Activated CD8-positive, alpha-beta memory T cell treated with anti-CD3 and anti-CD28 coated beads for 48 hours (primary cell): ENCODE measurements at regions not wholly inside any gene's neighbourhood (a gene's known extent, or its start where the extent isn't known, plus 50 kb on each side); places are given as distances from the start of the nearest gene placed in this dataset.
"Not testable (repeated sequence)": the region's sequence is repeated elsewhere in the genome, so short reads cannot be mapped to it uniquely, and the experiment has no call there.

Experiments used
- DNase-seq, 3 experiments: peaks; one replicate each; pipeline ENCODE4 v3.0.0-alpha.2; 2020; ENCODE audit warnings: low read depth in 2 of 3, low spot score in 2 of 3

- DNase-seq, result no peak
Observed at GRCh38 chr3:21028412-21028811, 722.6 kb downstream of the ZNF385D start.

GRCh38 chr3:21024563-21024962, 726.4 kb downstream of the ZNF385D start:
- no peak for DNase-seq

GRCh38 chr3:21020681-21021080, 730.3 kb downstream of the ZNF385D start:
- DNase-seq, result no peak

- no peak for DNase-seq
Observed at GRCh38 chr3:21020043-21020442, 731.0 kb downstream of the ZNF385D start.

- no peak for DNase-seq
Observed at GRCh38 chr3:21017115-21017852, 733.7 kb downstream of the ZNF385D start.

- no peak for DNase-seq
Observed at GRCh38 chr3:21013566-21013965, 737.4 kb downstream of the ZNF385D start.

DNA sequence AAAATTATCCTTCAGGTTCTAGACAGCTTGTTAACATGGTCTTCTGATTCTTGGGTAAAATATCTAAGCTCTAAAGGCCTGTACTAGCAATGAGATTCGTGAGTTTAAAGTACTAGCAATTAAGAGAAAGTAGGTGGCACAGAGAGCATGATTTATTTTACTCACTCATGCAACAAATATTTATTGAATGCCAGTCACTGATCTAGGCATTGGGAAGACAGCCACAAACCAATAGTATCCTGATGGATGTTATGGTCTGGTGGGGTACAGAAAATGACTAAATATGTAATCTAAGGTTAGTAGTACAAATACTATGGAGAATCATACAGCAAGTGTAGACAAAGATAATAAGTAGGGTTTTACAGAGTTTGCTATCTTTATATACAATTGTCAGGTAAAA, 751.3 kb downstream of the ZNF385D start:
- DNase-seq, result no peak

- DNase-seq, result no peak
Observed at GRCh38 chr3:20997183-20997582, 753.8 kb downstream of the ZNF385D start.

GRCh38 chr3:20990896-20991295, 760.1 kb downstream of the ZNF385D start:
- no peak for DNase-seq

- not testable (repeated sequence) for DNase-seq
Observed at GRCh38 chr3:20989653-20990052, 761.4 kb downstream of the ZNF385D start.

GRCh38 chr3:20984594-20985205, 766.3 kb downstream of the ZNF385D start:
- DNase-seq, result no peak

- no peak for DNase-seq
Observed at GRCh38 chr3:20975188-20975651, 775.8 kb downstream of the ZNF385D start.

DNA sequence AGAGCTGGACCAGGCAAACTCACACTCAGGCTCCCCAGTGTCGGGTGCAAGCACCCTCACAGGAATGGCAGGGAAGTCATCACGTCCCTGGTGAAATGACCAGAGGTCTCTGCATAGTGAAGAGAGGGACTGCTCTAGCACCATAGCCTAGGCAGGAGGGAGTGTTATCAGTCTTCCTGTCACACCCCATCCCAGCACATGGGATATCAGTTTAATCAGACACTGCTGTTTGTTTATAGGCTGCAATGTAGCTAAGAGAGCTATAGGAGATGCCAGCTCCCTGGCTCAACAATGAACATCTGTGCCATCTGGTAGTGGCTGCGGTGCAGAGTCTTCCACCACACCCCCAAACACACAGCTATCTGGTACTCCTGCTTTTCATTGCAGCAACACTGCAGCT, 776.6 kb downstream of the ZNF385D start:
- no peak for DNase-seq

- DNase-seq, result not testable (repeated sequence)
Observed at GRCh38 chr3:20970807-20971206, 780.2 kb downstream of the ZNF385D start.

- DNase-seq, result not testable (repeated sequence)
Observed at GRCh38 chr3:20967485-20967884, 781.5 kb upstream of the SGO1 start.

GRCh38 chr3:20958161-20958560, 772.2 kb upstream of the SGO1 start:
- DNase-seq, result no peak

- no peak for DNase-seq
Observed at GRCh38 chr3:20945892-20946291, 759.9 kb upstream of the SGO1 start.

DNA sequence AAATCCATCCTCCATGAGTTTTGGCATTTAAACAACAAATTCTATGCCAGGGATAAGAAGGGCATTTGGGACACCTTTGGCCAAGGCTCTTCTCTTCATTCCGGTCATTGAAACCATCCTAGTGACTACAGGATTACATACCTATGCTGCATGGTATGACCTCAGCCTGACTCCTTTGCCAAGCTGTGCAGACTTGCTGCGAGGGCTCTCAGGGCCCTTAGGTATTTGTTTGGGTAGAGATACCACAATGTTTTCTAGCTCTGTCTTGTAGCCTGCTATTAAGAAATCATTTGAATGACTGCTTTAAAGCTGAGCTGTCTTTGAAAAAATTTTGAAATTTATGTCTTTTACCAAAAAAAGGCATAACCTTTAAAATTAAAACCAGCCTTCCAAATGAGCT, 749.8 kb upstream of the SGO1 start:
- no peak for DNase-seq

DNA sequence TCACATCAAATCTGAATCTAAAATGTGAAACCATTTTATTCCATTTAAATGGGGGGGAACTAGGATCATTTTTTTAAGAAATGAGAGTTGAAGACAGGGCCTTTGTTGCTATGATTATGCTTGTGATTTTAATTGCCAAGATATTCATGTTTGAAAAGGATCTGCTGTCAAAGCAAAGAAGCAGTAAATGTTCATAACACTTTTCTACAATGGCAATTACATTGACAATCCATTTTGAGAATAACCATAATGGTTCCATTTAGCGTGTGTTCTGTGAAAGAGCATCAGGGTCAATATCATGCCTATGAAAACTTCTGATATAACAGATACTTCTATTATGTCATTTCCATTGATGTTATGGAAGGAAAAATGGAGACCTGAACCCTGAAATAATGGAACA, 745.8 kb upstream of the SGO1 start:
- no peak for DNase-seq

DNA sequence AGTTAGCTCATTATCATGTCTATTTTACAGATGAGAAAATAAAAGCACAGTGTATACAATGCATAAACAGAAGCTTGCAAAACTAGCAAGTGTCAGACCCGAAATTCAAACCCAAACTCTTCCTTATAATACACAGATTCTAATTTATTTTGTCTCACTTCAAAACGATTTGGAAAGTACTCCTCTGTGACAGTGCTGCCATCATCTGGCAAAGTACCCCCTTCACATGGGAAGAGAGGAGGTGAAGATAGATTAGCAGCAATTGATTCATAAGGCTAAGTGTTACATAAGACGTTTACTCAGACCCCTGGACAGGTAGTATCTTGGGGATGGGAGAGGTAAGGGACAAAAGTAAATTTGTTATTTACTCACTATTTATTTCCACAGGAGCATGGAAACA, 744.0 kb upstream of the SGO1 start:
- DNase-seq, result no peak

DNA sequence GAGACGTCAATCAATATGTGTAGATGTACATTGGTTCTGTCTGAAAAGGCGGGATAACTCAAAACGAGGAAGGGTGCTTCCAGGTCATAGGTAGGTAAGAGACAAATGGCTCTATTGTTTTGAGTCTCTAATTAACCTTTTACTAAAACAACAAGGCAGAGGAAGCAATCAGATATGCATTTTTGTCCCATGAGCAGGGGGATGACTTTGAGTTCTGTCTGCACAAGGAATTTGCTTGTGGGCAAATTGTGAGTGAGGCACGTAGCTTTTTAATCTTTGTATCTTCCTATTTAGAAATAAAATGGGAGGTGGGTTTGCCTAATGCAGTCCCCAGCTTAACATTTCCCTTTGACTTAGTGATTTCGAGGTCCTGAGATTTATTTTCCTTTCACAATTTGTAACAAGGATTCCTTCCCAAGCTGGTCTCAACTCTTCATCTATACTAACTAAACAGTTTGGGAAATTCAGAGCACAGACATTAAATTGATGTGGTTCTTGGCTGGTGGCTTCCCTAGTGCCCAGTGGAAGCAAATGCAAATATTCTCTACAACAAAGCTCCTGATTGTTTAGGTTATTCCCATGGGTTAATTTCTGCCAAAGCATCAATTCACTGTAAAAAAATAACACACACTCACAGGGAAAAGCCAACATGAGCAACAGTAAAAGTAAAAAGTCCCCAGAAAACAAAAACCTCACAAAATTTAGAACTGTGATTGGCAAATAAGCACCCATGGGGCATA, 738.8 kb upstream of the SGO1 start:
- no peak for DNase-seq

- not testable (repeated sequence) for DNase-seq
Observed at GRCh38 chr3:20921112-20921511, 735.1 kb upstream of the SGO1 start.
